IMR-90 (cell line): ENCODE measurements at regions not wholly inside any gene's neighbourhood (a gene's known extent, or its start where the extent isn't known, plus 50 kb on each side); places are given as distances from the start of the nearest gene placed in this dataset.

ENCODE experiments used
- ATAC-seq: fragments of 200-7000 bp; cut with Tn5 transposase; 2 replicates; pipeline ENCODE4 v1.9.1; 2020; ENCODE audit warnings: low read depth, mild to moderate bottlenecking, moderate library complexity
- BruUV-seq: library from RNA; stranded (reverse); fragments of 400-500 nt; replicated peaks from 2 replicates; lab custom pipeline; 2021; lab: Mats Ljungman, UMichigan
- CTCF ChIA-PET: fragments of 300-600 bp; formaldehyde crosslinking; extraction: SDS; loops from one replicate; lab custom pipeline; 2021; ENCODE audit warnings: antibody characterized with exemption; lab: Yijun Ruan, JAX
- POLR2A ChIA-PET: fragments of 300-600 bp; sonication (Branson Sonifier 250); formaldehyde crosslinking; loops from one replicate; lab custom pipeline; 2022; ENCODE audit warnings: antibody characterized with exemption; ENCODE audit not compliant: unreplicated experiment; lab: Charles Lee
- DNase-seq: peaks from one replicate; pipeline ENCODE4 v3.0.0; 2013
- H2AFZ ChIP-seq: replicated peaks from 2 replicates; pipeline ENCODE3; 2013; ENCODE audit warnings: low read length, mild to moderate bottlenecking; ENCODE audit not compliant: poor library complexity
- H2AK5ac ChIP-seq: 2 replicates; pipeline ENCODE4 v1.6.1; 2013; ENCODE audit warnings: low read depth, low read length, inconsistent platforms
- H2AK9ac ChIP-seq: replicated peaks from 2 replicates; pipeline ENCODE3; 2013; ENCODE audit warnings: mild to moderate bottlenecking, low read depth, low read length, moderate library complexity; ENCODE audit not compliant: poor library complexity
- H2BK120ac ChIP-seq: 2 replicates; pipeline ENCODE4 v1.6.1; 2013; ENCODE audit warnings: low read depth, low read length, inconsistent platforms
- H2BK15ac ChIP-seq: 3 replicates; pipeline ENCODE4 v1.6.1; 2013; ENCODE audit warnings: low read depth, low read length, inconsistent platforms
- H2BK20ac ChIP-seq: 2 replicates; pipeline ENCODE4 v1.6.1; 2013; ENCODE audit warnings: low read depth, mild to moderate bottlenecking, inconsistent platforms, low read length, moderate library complexity
- H2BK5ac ChIP-seq: 2 replicates; pipeline ENCODE4 v1.6.1; 2013; ENCODE audit warnings: mild to moderate bottlenecking, low read depth, low read length, inconsistent platforms; ENCODE audit not compliant: poor library complexity, severe bottlenecking
- H3K14ac ChIP-seq: replicated peaks from 2 replicates; pipeline ENCODE4 v1.6.1; 2013; ENCODE audit warnings: low read depth, low read length, inconsistent platforms
- H3K18ac ChIP-seq: 2 replicates; pipeline ENCODE4 v1.6.1; 2013; ENCODE audit warnings: low read depth, low read length, control low read depth
- H3K23ac ChIP-seq: 2 replicates; pipeline ENCODE4 v1.6.1; 2013; ENCODE audit warnings: low read depth, low read length, inconsistent platforms
- H3K27ac ChIP-seq: 2 replicates; pipeline ENCODE4 v1.5.1; 2013; ENCODE audit warnings: mild to moderate bottlenecking, control low read depth, low read length; ENCODE audit not compliant: insufficient read depth
- H3K27me3 ChIP-seq: 2 replicates; pipeline ENCODE4 v1.6.1; 2013; ENCODE audit warnings: low read length; ENCODE audit not compliant: control insufficient read depth, insufficient read depth
- H3K36me3 ChIP-seq: 2 replicates; pipeline ENCODE4 v1.6.1; 2013; ENCODE audit warnings: low read length, mixed read lengths; ENCODE audit not compliant: control insufficient read depth, insufficient read depth
- H3K4ac ChIP-seq: 2 replicates; pipeline ENCODE4 v1.6.1; 2013; ENCODE audit warnings: low read depth, low read length, inconsistent platforms
- H3K4me1 ChIP-seq: 2 replicates; pipeline ENCODE4 v1.6.1; 2013; ENCODE audit warnings: low read length, mixed read lengths; ENCODE audit not compliant: control insufficient read depth, insufficient read depth
- H3K4me2 ChIP-seq: 2 replicates; pipeline ENCODE4 v1.6.1; 2013; ENCODE audit warnings: low read depth, mild to moderate bottlenecking, control low read depth, low read length, moderate library complexity
- H3K4me3 ChIP-seq: 2 replicates; pipeline ENCODE4 v1.5.1; 2013; ENCODE audit warnings: low read depth, mild to moderate bottlenecking, control low read depth, low read length, moderate library complexity; ENCODE audit not compliant: insufficient read depth
- H3K56ac ChIP-seq: 2 replicates; pipeline ENCODE4 v1.6.1; 2013; ENCODE audit warnings: low read length, inconsistent platforms; ENCODE audit not compliant: insufficient read depth; ENCODE audit errors: extremely low read depth
- H3K79me1 ChIP-seq, 2 experiments: 2 replicates each; pipeline ENCODE4 v1.6.1; 2013; ENCODE audit warnings: low read length in 2 of 2, inconsistent platforms in 1 of 2, low read depth in 1 of 2
- H3K9ac ChIP-seq: 2 replicates; pipeline ENCODE4 v1.6.1; 2013; ENCODE audit warnings: low read depth, low read length, control low read depth
- H3K9me1 ChIP-seq: 2 replicates; pipeline ENCODE4 v1.6.1; 2013; ENCODE audit warnings: low read length, inconsistent platforms; ENCODE audit not compliant: insufficient read depth
- H3K9me3 ChIP-seq: 2 replicates; pipeline ENCODE4 v1.6.1; 2013; ENCODE audit warnings: low read length; ENCODE audit not compliant: control insufficient read depth, insufficient read depth
- H4K20me1 ChIP-seq: 2 replicates; pipeline ENCODE4 v1.6.1; 2013; ENCODE audit warnings: low read length, inconsistent platforms; ENCODE audit not compliant: insufficient read depth
- H4K5ac ChIP-seq: 2 replicates; pipeline ENCODE4 v1.6.1; 2013; ENCODE audit warnings: mild to moderate bottlenecking, low read depth, low read length, control low read depth
- H4K8ac ChIP-seq, 2 experiments: 2 replicates each; pipeline ENCODE4 v1.6.1; 2013; ENCODE audit warnings: low read depth in 2 of 2, low read length in 2 of 2, control low read depth in 1 of 2, inconsistent platforms in 1 of 2
- H4K91ac ChIP-seq: 2 replicates; pipeline ENCODE4 v1.6.1; 2013; ENCODE audit warnings: low read depth, low read length, inconsistent platforms; ENCODE audit not compliant: insufficient read depth
- ELK1 ChIP-seq: fragments of 150-350 bp; IDR thresholded peaks from 2 replicates; pipeline ENCODE4 v1.6.1; 2016; ENCODE audit warnings: low read depth, mild to moderate bottlenecking, low read length, moderate library complexity, borderline replicate concordance
- RAD21 ChIP-seq: IDR thresholded peaks from 2 replicates; pipeline ENCODE4 v1.6.1; 2012; ENCODE audit warnings: low read length, improper control_type of control experiment
- WGBS, 2 experiments: methylation state at CpG; one replicate each; pipeline versions ENCODE4 v1.1.5 to v1.1.7; 2013; ENCODE audit warnings: missing lambda C conversion rate in 2 of 2; ENCODE audit not compliant: insufficient read length in 1 of 2; ENCODE audit errors: extremely low coverage in 2 of 2; 5-methylcytosine and 5-hydroxymethylcytosine counted together
- dilution Hi-C: fragments of 300-500 bp; cut with HindIII; formaldehyde crosslinking; loops from one replicate; pipeline ENCODE4 v1.14.3; 2018; ENCODE audit warnings: low sequenced_read_pairs; ENCODE audit not compliant: unreplicated experiment
- in situ Hi-C: fragments of 300-500 bp; cut with MboI; formaldehyde crosslinking; loops from 3 replicates; pipeline ENCODE4 v1.14.3; 2019; ENCODE audit warnings: low sequenced_read_pairs, inconsistent platforms, mixed read lengths
- intact Hi-C: fragments of 100-400 bp; cut with micrococcal nuclease; formaldehyde crosslinking; loops from 2 replicates; pipeline ENCODE4 v1.10.0; 2022

- Histone ChIP-seq H3K14ac (no peak overlapping the region), H3K79me1 (no peaks in the 10 kb centered on the region), H3K27me3 (peaks cover 2% of the 10 kb centered on the region; the same call in 1 of the 2 replicates), H3K4me3 (no peak overlapping the region), H3K36me3 (no peaks in the 10 kb centered on the region), H3K4me2 (no peak overlapping the region), H4K91ac (no peak overlapping the region), H4K20me1 (no peaks in the 10 kb centered on the region), H4K8ac (no peak overlapping the region), H3K9me3 (no peaks in the 10 kb centered on the region), H3K27ac (no peak overlapping the region), H2BK5ac (no peak overlapping the region), H4K5ac (no peak overlapping the region), H2AK9ac (no peak overlapping the region), H2BK15ac (no peak overlapping the region), H3K9me1 (no peaks in the 10 kb centered on the region), H3K56ac (no peak overlapping the region), H3K23ac (no peak overlapping the region), H2AFZ (no peak overlapping the region), H3K4me1 (peaks cover 8% of the 10 kb centered on the region), H3K4ac (no peak overlapping the region), H3K9ac (no peak overlapping the region), H2BK20ac (no peak overlapping the region), H2AK5ac (no peak overlapping the region), H3K18ac (no peak overlapping the region), H2BK120ac (no peak overlapping the region)
- WGBS, 2 experiments = no CpG with 5 or more reads among the region's 3 CpGs
- no TSS peak for BruUV-seq
- intact Hi-C loops (no loop called here), in situ Hi-C loops (no loop called here), dilution Hi-C loops (no loop called here)
- CTCF ChIA-PET = interaction anchor here (0.9 kb wide), 1 partner anchor 189 kb away, joined by 3 read pairs; no protein-coding TSS in a partner anchor
- TF ChIP-seq RAD21 (no peak), ELK1 (no peak)
- DNase-seq (no peak), ATAC-seq (no peak)
- POLR2A ChIA-PET = no interaction called here
Observed at GRCh38 chr3:124360563-124360962, 368.6 kb upstream of the ROPN1 start.
